HEK293 (cell line): ENCODE measurements at regions not wholly inside any gene's neighbourhood (a gene's known extent, or its start where the extent isn't known, plus 50 kb on each side); places are given as distances from the start of the nearest gene placed in this dataset.
"Not testable (repeated sequence)": the region's sequence is repeated elsewhere in the genome, so short reads cannot be mapped to it uniquely, and the experiment has no call there.

ENCODE experiments used
- AEBP2 ChIP-seq: fragments of 450-650 bp; formaldehyde crosslinking; IDR thresholded peaks from 2 replicates; pipeline ENCODE4 v1.5.1; 2016; ENCODE audit warnings: missing biosample characterization, missing genetic modification characterization, borderline replicate concordance
- BCL11B ChIP-seq: fragments of 450-650 bp; formaldehyde crosslinking; IDR thresholded peaks from 2 replicates; pipeline ENCODE4 v1.5.1; 2016; ENCODE audit warnings: low read depth, missing biosample characterization, missing genetic modification characterization
- KLF16 ChIP-seq: fragments of 450-650 bp; formaldehyde crosslinking; IDR thresholded peaks from 2 replicates; pipeline ENCODE4 v1.5.1; 2017; ENCODE audit warnings: missing biosample characterization, missing genetic modification characterization
- MZF1 ChIP-seq: fragments of 450-650 bp; formaldehyde crosslinking; IDR thresholded peaks from 2 replicates; pipeline ENCODE4 v1.5.1; 2017; ENCODE audit warnings: missing biosample characterization, missing genetic modification characterization, borderline replicate concordance
- PATZ1 ChIP-seq: fragments of 450-650 bp; formaldehyde crosslinking; IDR thresholded peaks from 2 replicates; pipeline ENCODE4 v1.5.1; 2016; ENCODE audit warnings: missing biosample characterization, missing genetic modification characterization
- PRDM1 ChIP-seq: fragments of 450-650 bp; formaldehyde crosslinking; IDR thresholded peaks from 2 replicates; pipeline ENCODE4; 2016; ENCODE audit warnings: missing biosample characterization, missing genetic modification characterization
- SETDB1 ChIP-seq: IDR thresholded peaks from one replicate; pipeline ENCODE4 v1.6.1; 2017; ENCODE audit warnings: mild to moderate bottlenecking, low read length, moderate library complexity, mixed read lengths; ENCODE audit not compliant: insufficient read length
- ZBTB1 ChIP-seq: fragments of 450-650 bp; formaldehyde crosslinking; IDR thresholded peaks from 2 replicates; pipeline ENCODE4 v1.5.1; 2016; ENCODE audit warnings: missing biosample characterization, missing genetic modification characterization
- ZBTB7A ChIP-seq: fragments of 450-650 bp; formaldehyde crosslinking; IDR thresholded peaks from 2 replicates; pipeline ENCODE4 v1.5.1; 2016; ENCODE audit warnings: low read depth, missing biosample characterization, missing genetic modification characterization
- ZBTB8A ChIP-seq: fragments of 450-650 bp; formaldehyde crosslinking; IDR thresholded peaks from 2 replicates; pipeline ENCODE4 v1.5.1; 2016; ENCODE audit warnings: missing biosample characterization, missing genetic modification characterization
- ZNF785 ChIP-seq: fragments of 450-650 bp; formaldehyde crosslinking; IDR thresholded peaks from 2 replicates; pipeline ENCODE4 v1.5.1; 2016; ENCODE audit warnings: missing biosample characterization, missing genetic modification characterization
- ZNF843 ChIP-seq: fragments of 450-650 bp; formaldehyde crosslinking; IDR thresholded peaks from 2 replicates; pipeline ENCODE4 v1.5.1; 2016; ENCODE audit warnings: missing biosample characterization, missing genetic modification characterization
- TF ChIP-seq, protein P1 (sequence below): fragments of 450-650 bp; formaldehyde crosslinking; IDR thresholded peaks from 2 replicates; pipeline ENCODE4 v1.5.1; 2016; ENCODE audit warnings: missing biosample characterization, missing genetic modification characterization
- TF ChIP-seq, protein P2 (sequence below): IDR thresholded peaks from 2 replicates; pipeline ENCODE4 v1.6.1; 2011; ENCODE audit warnings: mild to moderate bottlenecking, low read depth, low read length, borderline replicate concordance

DNA sequence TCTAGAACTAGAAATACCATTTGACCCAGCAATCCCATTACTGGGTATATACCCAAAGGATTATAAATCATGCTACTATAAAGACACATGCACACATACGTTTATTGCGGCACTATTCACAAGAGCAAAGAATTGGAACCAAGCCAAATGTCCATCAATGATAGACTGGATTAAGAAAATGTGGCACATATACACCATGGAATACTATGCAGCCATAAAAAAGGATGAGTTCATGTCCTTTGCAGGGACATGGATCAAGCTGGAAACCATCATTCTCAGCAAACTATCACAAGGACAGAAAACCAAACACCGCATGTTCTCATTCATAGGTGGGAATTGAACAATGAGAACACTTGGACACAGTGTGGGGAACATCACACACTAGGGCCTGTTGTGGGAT is 131.0 kb upstream of the ADGRF1 start:
- TF ChIP-seq, protein P1, sequence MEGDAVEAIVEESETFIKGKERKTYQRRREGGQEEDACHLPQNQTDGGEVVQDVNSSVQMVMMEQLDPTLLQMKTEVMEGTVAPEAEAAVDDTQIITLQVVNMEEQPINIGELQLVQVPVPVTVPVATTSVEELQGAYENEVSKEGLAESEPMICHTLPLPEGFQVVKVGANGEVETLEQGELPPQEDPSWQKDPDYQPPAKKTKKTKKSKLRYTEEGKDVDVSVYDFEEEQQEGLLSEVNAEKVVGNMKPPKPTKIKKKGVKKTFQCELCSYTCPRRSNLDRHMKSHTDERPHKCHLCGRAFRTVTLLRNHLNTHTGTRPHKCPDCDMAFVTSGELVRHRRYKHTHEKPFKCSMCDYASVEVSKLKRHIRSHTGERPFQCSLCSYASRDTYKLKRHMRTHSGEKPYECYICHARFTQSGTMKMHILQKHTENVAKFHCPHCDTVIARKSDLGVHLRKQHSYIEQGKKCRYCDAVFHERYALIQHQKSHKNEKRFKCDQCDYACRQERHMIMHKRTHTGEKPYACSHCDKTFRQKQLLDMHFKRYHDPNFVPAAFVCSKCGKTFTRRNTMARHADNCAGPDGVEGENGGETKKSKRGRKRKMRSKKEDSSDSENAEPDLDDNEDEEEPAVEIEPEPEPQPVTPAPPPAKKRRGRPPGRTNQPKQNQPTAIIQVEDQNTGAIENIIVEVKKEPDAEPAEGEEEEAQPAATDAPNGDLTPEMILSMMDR (tag by site-specific recombination), result not testable (repeated sequence)
- not testable (repeated sequence) for TF ChIP-seq KLF16 (tag by site-specific recombination); PRDM1 (tag by site-specific recombination); ZBTB8A (tag by site-specific recombination); MZF1 (tag by site-specific recombination); PATZ1 (tag by site-specific recombination); ZNF843 (tag by site-specific recombination); ZNF785 (tag by site-specific recombination); ZBTB1 (tag by site-specific recombination); ZBTB7A (tag by site-specific recombination); BCL11B; SETDB1; AEBP2
- TF ChIP-seq, protein P2, sequence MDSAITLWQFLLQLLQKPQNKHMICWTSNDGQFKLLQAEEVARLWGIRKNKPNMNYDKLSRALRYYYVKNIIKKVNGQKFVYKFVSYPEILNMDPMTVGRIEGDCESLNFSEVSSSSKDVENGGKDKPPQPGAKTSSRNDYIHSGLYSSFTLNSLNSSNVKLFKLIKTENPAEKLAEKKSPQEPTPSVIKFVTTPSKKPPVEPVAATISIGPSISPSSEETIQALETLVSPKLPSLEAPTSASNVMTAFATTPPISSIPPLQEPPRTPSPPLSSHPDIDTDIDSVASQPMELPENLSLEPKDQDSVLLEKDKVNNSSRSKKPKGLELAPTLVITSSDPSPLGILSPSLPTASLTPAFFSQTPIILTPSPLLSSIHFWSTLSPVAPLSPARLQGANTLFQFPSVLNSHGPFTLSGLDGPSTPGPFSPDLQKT, result not testable (repeated sequence)
